Activated naive CD4-positive, alpha-beta T cell treated with anti-CD3 and anti-CD28 coated beads for 36 hours (primary cell): ENCODE measurements at regions not wholly inside any gene's neighbourhood (a gene's known extent, or its start where the extent isn't known, plus 50 kb on each side); places are given as distances from the start of the nearest gene placed in this dataset.
"Not testable (repeated sequence)": the region's sequence is repeated elsewhere in the genome, so short reads cannot be mapped to it uniquely, and the experiment has no call there.

Experiments used
- CTCF ChIA-PET: fragments of 350-600 bp; sonication (Branson Sonifier 250); formaldehyde crosslinking; loops from one replicate; lab custom pipeline; 2021; ENCODE audit warnings: antibody characterized with exemption; lab: Charles Lee
- DNase-seq: peaks from one replicate; pipeline ENCODE4 v3.0.0-alpha.2; 2020
- H3K27ac Mint-ChIP-seq: one replicate; pipeline ENCODE4 v1.8.0; 2021; ENCODE audit warnings: mild to moderate bottlenecking, mixed read lengths
- H3K27me3 Mint-ChIP-seq: one replicate; pipeline ENCODE4 v1.8.0; 2021; ENCODE audit warnings: low read depth, mixed read lengths
- H3K36me3 Mint-ChIP-seq: one replicate; pipeline ENCODE4 v1.8.0; 2021; ENCODE audit warnings: low read depth, mixed read lengths
- H3K4me1 Mint-ChIP-seq: one replicate; pipeline ENCODE4 v1.8.0; 2021; ENCODE audit warnings: low read depth, mixed read lengths
- H3K4me3 Mint-ChIP-seq: one replicate; pipeline ENCODE4 v1.8.0; 2021; ENCODE audit warnings: mild to moderate bottlenecking, moderate library complexity, mixed read lengths
- H3K9me3 Mint-ChIP-seq: one replicate; pipeline ENCODE4 v1.8.0; 2021; ENCODE audit warnings: mixed read lengths
- intact Hi-C: fragments of 100-400 bp; cut with micrococcal nuclease; formaldehyde crosslinking; loops from one replicate; pipeline ENCODE4 v1.15.1; 2023

DNA sequence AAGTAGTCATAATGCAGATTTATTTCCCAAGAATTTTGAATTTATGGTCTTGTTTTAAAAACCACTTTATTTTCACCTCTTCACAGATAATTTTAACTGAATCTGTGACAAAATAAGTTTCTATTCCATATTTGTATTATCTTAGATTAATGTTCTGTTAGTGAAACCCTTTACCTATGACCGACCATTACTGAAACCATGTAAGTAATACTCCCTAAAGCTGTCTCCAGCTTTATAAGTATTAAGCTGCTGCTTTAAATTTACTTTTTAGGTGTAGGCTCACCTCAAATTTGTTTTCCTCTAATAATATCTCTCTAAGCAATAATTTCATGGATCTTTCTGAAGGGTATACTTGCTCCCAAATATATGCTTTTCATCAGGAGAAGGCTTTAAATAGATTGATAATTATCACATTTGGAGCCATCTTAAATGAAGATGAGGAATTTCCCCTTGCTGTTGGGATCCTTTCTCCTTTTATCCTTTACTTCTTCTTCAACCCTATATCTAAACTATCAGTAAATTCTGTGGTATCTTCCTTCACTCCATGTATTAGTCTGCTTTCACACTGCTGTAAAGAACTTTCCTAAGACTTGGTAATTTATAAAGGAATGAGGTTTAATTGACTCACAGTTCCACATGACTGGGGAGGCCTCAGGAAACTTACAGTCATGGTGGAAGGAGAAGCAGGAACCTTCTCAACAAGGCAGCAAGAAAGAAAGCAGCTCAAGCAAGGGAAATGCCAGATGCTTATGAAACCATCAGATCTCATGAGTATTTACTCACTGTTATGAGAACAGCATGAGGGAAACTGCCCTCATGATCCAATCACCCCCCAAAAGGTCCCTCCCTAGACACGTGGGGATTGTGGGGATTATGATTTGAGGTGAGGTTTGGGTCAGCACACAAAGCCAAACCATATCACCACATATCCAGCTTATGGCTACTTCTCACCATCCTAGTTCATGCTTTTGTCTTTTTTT is 92.3 kb upstream of the P2RY1 start:
- Mint-ChIP-seq H3K9me3 (no peaks in the 10 kb centered on the region), H3K4me3 (no peak overlapping the region), H3K36me3 (no peaks in the 10 kb centered on the region), H3K4me1 (no peaks in the 10 kb centered on the region), H3K27me3 (peaks cover 2% of the 10 kb centered on the region), H3K27ac (no peak overlapping the region)
- no peak for DNase-seq
- intact Hi-C loops, result no loop called here
- CTCF ChIA-PET, result interaction anchor here (0.6 kb wide), 1 partner anchor 50 kb away, joined by 4 read pairs; no protein-coding TSS in a partner anchor

DNA sequence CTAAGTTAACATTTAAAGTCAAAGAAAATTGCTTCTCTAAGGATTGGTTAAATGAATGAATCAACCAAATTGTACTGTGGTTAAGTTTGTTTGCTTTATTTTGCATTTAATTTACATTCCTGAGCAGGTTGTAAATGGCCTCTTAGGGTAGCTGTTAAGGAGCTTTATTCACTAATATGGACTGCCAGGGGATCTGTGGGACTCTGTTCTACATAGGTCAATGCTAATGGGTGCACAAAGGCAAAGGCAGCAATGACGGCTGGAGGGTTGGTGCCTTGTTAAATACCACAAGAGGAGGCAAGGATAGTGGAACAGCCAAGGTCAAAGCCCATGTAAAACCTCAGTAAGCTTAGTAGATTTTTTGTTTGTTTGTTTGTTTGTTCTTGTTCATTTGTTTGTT is 89.3 kb upstream of the P2RY1 start:
- Mint-ChIP-seq H3K4me3 (no peak overlapping the region), H3K4me1 (no peaks in the 10 kb centered on the region), H3K27me3 (peaks cover 2% of the 10 kb centered on the region), H3K36me3 (no peaks in the 10 kb centered on the region), H3K9me3 (peaks cover 2% of the 10 kb centered on the region), H3K27ac (no peak overlapping the region)
- no peak for DNase-seq
- CTCF ChIA-PET, result no interaction called here
- intact Hi-C loops, result no loop called here

DNA sequence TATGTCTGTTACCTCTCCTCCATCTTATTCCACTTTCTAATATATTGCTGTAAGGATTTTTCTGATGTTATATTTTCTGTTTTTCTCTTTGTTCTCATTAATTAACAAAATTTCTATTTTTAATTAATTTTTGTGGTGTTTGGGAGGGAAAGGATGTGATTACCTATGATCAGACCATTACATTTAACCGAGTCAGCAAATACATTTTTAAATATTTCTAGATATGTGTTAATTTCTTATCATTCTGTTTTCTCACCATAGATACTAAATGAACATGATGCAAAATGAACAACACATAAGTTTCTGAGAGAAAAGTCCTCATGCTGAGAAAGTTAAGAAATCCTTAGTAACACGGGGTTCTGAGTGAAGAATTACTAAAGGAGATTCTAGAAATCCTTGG is 80.6 kb upstream of the P2RY1 start:
- no peak for DNase-seq
- Mint-ChIP-seq H3K27ac (no peak overlapping the region), H3K4me1 (no peaks in the 10 kb centered on the region), H3K27me3 (no peaks in the 10 kb centered on the region), H3K9me3 (peaks cover 2% of the 10 kb centered on the region), H3K4me3 (no peak overlapping the region), H3K36me3 (no peaks in the 10 kb centered on the region)
- CTCF ChIA-PET, result no interaction called here
- intact Hi-C loops, result no loop called here

DNA sequence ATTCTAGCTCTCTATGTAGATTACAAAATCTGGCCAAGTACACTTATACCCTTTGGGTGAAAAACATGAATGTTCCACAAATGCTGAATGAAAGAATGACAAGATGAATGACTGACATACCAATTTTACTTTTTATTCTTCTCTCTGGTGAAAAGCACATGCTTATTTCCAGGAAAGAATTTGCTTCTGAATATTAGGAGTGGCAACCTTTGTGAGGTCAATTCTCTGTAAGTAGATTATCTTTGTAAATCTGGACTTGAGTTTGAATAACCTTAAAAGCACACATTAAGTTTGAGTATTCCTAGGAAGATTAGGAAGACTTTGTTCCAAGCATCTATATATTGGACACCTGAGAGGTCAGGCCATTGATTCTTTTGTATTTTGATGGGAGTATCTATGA is 78.1 kb upstream of the P2RY1 start:
- Mint-ChIP-seq H3K36me3 (no peaks in the 10 kb centered on the region), H3K4me3 (no peak overlapping the region), H3K27ac (no peak overlapping the region), H3K9me3 (no peaks in the 10 kb centered on the region), H3K27me3 (no peaks in the 10 kb centered on the region), H3K4me1 (no peaks in the 10 kb centered on the region)
- CTCF ChIA-PET, result no interaction called here
- intact Hi-C loops, result no loop called here
- no peak for DNase-seq

DNA sequence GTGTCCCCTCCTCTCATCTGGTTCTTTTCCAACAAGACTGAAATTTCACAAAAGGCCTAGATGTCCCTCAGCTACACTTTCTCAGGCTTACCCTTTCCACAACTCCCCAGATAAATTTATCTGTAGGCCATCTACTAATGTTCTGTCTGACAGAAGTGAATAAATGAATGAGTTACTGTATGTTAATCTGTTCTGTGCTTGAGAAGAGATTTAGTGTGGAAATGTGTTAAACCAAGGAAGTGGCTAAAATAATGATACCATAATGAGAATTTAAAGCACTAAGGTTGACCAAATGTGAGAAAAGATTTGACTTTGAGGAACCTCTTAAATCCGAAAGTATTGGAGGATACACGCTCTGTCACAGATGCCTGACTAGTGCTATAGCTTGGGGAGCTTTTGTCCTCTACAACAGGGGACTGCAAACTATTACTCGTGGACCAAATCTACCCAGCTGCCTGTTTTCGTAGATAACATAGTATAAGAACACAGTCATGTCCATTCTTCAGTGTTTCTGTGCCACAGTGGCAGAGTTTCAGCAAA is 74.8 kb upstream of the P2RY1 start:
- Mint-ChIP-seq H3K36me3 (no peaks in the 10 kb centered on the region), H3K9me3 (peaks cover 4% of the 10 kb centered on the region), H3K4me3 (no peak overlapping the region), H3K27me3 (peaks cover 3% of the 10 kb centered on the region), H3K4me1 (no peaks in the 10 kb centered on the region), H3K27ac (no peak overlapping the region)
- intact Hi-C loops, result no loop called here
- no peak for DNase-seq
- CTCF ChIA-PET, result no interaction called here

DNA sequence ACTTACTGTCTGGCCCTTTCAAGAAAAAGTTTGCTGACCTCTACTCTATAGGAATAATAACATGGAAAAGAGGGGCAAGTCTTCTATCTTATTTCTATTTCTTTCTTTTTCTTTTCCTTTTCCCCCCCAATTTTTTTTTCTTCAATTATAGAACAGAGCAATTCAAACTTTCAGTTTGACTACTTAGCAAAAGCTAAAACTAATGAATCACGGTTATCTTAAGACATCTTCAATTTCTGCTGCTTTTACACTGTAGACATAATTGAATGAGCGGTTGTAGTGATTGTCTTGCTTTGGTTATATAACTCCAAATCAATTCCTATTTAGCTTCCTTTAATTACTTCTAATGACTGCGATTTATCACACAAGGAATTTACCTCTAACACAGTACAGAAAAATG is 74.3 kb upstream of the P2RY1 start:
- H3K27me3 Mint-ChIP-seq, result peaks cover 4% of the 10 kb centered on the region
- no peaks in the 10 kb centered on the region for H3K36me3 Mint-ChIP-seq
- DNase-seq, result no peak
- H3K9me3 Mint-ChIP-seq, result peaks cover 5% of the 10 kb centered on the region
- no peak overlapping the region for H3K4me3 Mint-ChIP-seq
- intact Hi-C loops, result no loop called here
- H3K27ac Mint-ChIP-seq, result no peak overlapping the region
- no peaks in the 10 kb centered on the region for H3K4me1 Mint-ChIP-seq
- CTCF ChIA-PET, result no interaction called here

DNA sequence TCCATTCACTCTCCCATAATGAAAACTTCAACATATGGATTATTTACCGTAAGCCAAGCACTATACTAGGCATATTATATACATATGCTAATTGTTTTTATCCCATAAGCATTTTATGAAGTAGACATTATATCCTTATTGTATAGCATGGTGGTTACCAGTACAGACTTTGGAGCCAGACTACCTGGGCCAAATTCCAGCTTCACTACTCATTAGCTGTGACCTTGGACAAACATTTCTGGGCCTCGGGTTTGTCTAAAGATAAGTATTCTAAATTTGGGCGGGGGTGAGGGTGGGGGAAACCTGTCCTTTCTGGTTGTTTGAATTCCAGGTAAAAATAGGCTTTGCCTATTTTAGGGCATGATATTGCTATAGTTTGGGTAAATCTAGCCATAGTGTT is 66.5 kb upstream of the P2RY1 start:
- CTCF ChIA-PET, result no interaction called here
- peaks cover 4% of the 10 kb centered on the region for H3K27me3 Mint-ChIP-seq
- peaks cover 7% of the 10 kb centered on the region for H3K9me3 Mint-ChIP-seq
- H3K27ac Mint-ChIP-seq, result no peak overlapping the region
- intact Hi-C loops, result no loop called here
- DNase-seq, result no peak
- no peaks in the 10 kb centered on the region for H3K4me1 Mint-ChIP-seq
- no peaks in the 10 kb centered on the region for H3K36me3 Mint-ChIP-seq
- no peak overlapping the region for H3K4me3 Mint-ChIP-seq

DNA sequence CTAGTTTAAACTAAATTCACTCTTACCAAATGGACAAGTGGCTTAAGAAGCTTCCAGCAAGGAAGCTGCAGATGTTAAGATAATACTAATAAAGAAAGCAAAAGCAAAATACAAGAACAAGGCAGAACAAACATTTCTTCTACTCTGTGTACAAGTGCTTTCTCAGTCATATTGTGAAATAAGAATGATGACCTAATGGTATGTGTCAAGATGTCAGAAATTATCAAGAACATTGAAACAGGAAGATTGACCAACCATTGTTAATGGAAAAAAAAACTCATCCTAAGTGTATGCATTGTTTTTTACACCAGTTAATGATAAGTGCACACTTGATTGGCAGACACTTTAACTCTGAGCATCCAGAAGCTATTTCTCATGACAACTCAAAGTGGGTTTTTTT is 65.4 kb upstream of the P2RY1 start:
- H3K4me3 Mint-ChIP-seq, result no peak overlapping the region
- H3K4me1 Mint-ChIP-seq, result no peaks in the 10 kb centered on the region
- intact Hi-C loops, result no loop called here
- H3K27me3 Mint-ChIP-seq, result peaks cover 2% of the 10 kb centered on the region
- no peaks in the 10 kb centered on the region for H3K36me3 Mint-ChIP-seq
- peaks cover 7% of the 10 kb centered on the region for H3K9me3 Mint-ChIP-seq
- CTCF ChIA-PET, result interaction anchor here (0.6 kb wide), 1 partner anchor 1260 kb away, joined by 3 read pairs; no protein-coding TSS in a partner anchor
- H3K27ac Mint-ChIP-seq, result no peak overlapping the region
- DNase-seq, result no peak

DNA sequence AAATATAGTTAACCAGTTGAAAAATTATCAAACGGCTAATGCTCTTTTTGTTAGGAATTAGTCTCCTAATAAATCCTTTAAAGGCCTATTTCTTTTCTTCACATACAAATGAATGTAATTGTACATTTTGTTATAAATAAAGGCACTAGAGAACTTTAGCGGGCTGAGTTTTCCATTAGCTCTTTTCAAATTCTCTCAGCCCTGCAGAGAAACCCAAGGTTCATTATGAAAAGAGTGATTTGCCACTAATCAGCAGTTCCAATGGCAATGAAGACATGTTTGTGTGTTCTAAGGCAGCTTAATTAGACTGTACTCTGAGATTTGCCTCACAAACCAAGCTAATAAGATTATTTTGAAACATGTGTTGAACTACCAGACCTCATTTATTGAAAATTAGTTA is 64.6 kb upstream of the P2RY1 start:
- CTCF ChIA-PET, result no interaction called here
- no peak for DNase-seq
- Mint-ChIP-seq H3K36me3 (no peaks in the 10 kb centered on the region), H3K4me3 (no peak overlapping the region), H3K9me3 (peaks cover 2% of the 10 kb centered on the region), H3K27me3 (no peaks in the 10 kb centered on the region), H3K4me1 (no peaks in the 10 kb centered on the region), H3K27ac (no peak overlapping the region)
- intact Hi-C loops, result no loop called here

DNA sequence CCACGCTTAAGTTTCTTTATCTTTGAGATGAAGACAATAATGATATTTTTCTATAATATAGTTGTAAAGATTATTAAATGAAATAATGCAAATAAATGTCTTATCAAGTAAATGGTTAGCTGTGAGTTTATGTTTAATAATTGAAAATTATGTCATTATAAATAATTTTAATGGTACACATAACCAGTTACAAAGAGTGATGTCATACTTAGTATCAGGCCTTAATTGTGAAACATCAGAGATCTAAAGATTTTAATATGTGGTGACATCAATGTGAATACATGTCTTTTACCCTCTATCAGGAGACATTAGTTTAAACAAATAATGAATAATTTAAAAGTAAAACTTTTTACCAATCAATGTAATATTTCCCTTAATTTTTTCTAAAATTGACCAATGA is 63.8 kb upstream of the P2RY1 start:
- CTCF ChIA-PET, result no interaction called here
- H3K27me3 Mint-ChIP-seq, result no peaks in the 10 kb centered on the region
- H3K4me3 Mint-ChIP-seq, result no peak overlapping the region
- H3K27ac Mint-ChIP-seq, result no peak overlapping the region
- intact Hi-C loops, result no loop called here
- H3K4me1 Mint-ChIP-seq, result no peaks in the 10 kb centered on the region
- no peaks in the 10 kb centered on the region for H3K36me3 Mint-ChIP-seq
- DNase-seq, result no peak
- H3K9me3 Mint-ChIP-seq, result peaks cover 2% of the 10 kb centered on the region

DNA sequence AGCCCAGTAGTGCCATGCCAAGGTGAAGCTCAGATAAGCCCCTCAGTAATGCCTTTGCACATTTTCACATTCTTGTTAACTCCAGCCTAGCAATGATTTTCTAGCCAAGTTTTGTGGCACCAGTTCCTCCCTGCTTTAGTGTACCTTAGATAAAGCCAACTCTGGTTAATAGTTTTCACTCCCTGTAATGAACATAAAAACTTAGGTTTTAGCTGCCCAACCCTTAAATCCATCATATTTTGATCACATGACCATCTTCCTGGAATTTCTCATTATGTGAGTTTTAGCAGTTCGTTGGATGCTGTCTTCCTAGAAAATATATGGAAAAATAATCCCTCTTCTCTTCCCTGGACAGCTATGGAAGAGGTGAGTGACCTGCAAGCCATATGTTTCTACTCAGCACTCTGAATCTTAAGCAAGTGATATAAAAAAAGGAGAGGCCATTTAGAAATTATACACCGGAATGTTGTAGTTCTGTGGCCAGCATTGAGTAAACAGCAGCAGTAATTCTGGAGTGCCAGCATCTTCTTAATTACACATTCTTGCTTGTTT is 62.2 kb upstream of the P2RY1 start:
- CTCF ChIA-PET, result interaction anchor here (0.7 kb wide), 1 partner anchor 17 kb away, joined by 3 read pairs; no protein-coding TSS in a partner anchor
- H3K9me3 Mint-ChIP-seq, result peaks cover 2% of the 10 kb centered on the region
- H3K27ac Mint-ChIP-seq, result no peak overlapping the region
- H3K4me3 Mint-ChIP-seq, result no peak overlapping the region
- intact Hi-C loops, result no loop called here
- no peaks in the 10 kb centered on the region for H3K36me3 Mint-ChIP-seq
- H3K27me3 Mint-ChIP-seq, result no peaks in the 10 kb centered on the region
- no peak for DNase-seq
- H3K4me1 Mint-ChIP-seq, result no peaks in the 10 kb centered on the region

DNA sequence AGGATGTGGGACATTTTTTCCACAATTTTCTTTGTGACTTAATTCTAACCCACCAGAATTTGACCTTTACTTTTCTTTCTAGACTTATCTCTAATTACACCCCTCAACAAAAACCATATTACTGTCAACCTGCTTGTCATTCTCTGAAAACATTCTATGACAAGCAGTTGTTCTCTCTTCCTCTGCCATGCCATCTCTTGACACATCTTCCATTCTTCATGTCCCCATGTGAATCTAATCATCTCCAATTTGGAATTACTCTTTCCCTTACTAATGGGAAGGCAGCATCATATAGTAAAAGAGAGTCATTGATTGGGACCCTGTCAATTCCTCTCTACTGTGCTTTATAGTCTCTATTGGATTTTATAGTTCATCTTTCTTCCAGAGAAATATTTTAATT is 61.3 kb upstream of the P2RY1 start:
- H3K9me3 Mint-ChIP-seq, result no peaks in the 10 kb centered on the region
- no peak for DNase-seq

DNA sequence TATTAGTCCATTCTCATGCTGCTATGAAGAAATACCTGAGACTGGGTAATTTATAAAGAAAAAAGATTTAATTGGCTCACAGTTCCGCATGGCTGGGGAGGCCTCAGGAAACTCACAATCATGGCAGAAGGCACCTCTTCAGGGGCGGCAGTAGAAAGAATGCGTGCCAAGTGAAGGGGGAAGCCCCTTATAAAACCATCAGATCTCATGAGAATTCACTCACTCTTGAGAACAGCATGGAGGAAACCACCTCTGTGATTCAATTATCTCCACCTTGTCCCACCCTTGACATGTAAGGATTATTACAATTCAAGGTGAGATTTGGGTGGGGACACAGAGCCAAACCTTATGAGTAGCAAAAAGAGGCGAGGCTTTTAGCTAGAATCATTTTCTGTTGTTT is 60.7 kb upstream of the P2RY1 start:
- CTCF ChIA-PET, H3K4me1 Mint-ChIP-seq, H3K4me3 Mint-ChIP-seq, H3K9me3 Mint-ChIP-seq, H3K27me3 Mint-ChIP-seq, H3K36me3 Mint-ChIP-seq, DNase-seq, H3K27ac Mint-ChIP-seq, intact Hi-C loops: not testable (repeated sequence)

More for the DNA sequence above, 61.3 kb upstream of the P2RY1 start:
- H3K27me3 Mint-ChIP-seq, result no peaks in the 10 kb centered on the region
- CTCF ChIA-PET, result no interaction called here
- no peak overlapping the region for H3K4me3 Mint-ChIP-seq
- H3K4me1 Mint-ChIP-seq, result no peaks in the 10 kb centered on the region
- intact Hi-C loops, result no loop called here
- H3K36me3 Mint-ChIP-seq, result no peaks in the 10 kb centered on the region
- H3K27ac Mint-ChIP-seq, result no peak overlapping the region
